HepG2 (cell line): ENCODE measurements at regions not wholly inside any gene's neighbourhood (a gene's known extent, or its start where the extent isn't known, plus 50 kb on each side); places are given as distances from the start of the nearest gene placed in this dataset.

ENCODE experiments used
- ATAC-seq: fragments of 200-7000 bp; cut with Tn5 transposase; 3 replicates; pipeline ENCODE4 v1.9.1; 2020; ENCODE audit warnings: mild to moderate bottlenecking, moderate library complexity
- BruUV-seq: library from RNA; stranded (reverse); fragments of 400-500 nt; replicated peaks from 2 replicates; lab custom pipeline; 2021; lab: Mats Ljungman, UMichigan
- CTCF ChIA-PET: fragments of 300-600 bp; formaldehyde crosslinking; extraction: SDS; loops from one replicate; lab custom pipeline; 2021; ENCODE audit warnings: low total read pairs, inconsistent platforms, low intra/inter-chr PET ratio; lab: Yijun Ruan, JAX
- POLR2A ChIA-PET: fragments of 350-600 bp; sonication (Branson Sonifier 250); formaldehyde crosslinking; loops from one replicate; lab custom pipeline; 2020; ENCODE audit warnings: antibody characterized with exemption, inconsistent platforms; lab: Yijun Ruan, JAX
- DNase-seq: peaks from one replicate; pipeline ENCODE4 v3.0.0-alpha.2; 2015; ENCODE audit warnings: low spot score
- FAIRE-seq: peaks from 3 replicates; lab custom pipeline; 2011; peaks lifted over from hg19 to GRCh38; lab: Jason Lieb, UNC
- H2AFZ ChIP-seq: one replicate; pipeline ENCODE4 v1.6.1; 2011; ENCODE audit warnings: low read length, inconsistent platforms
- H3K27ac ChIP-seq: fragments of 300-600 bp; 3 replicates; pipeline ENCODE4 v1.8.0; 2011; ENCODE audit warnings: mixed run types, mild to moderate bottlenecking, mixed read lengths, low read length, inconsistent platforms; ENCODE audit not compliant: insufficient read depth; ENCODE audit errors: extremely low read length
- H3K27me3 ChIP-seq, 2 experiments: fragments of 200-600 bp in 1 of 2; 2 replicates in 1 of 2; 3 replicates in 1 of 2; pipeline versions ENCODE4 v1.6.0 to v1.8.0; 2011; ENCODE audit warnings: low read length in 2 of 2, mild to moderate bottlenecking in 2 of 2, moderate library complexity in 2 of 2, inconsistent platforms in 1 of 2; ENCODE audit not compliant: insufficient read depth in 2 of 2, control insufficient read depth in 1 of 2
- H3K36me3 ChIP-seq, 2 experiments: fragments of 200-600 bp in 1 of 2; replicated peaks in 1 of 2; 2 replicates in 1 of 2; 3 replicates in 1 of 2; pipeline versions ENCODE4 v1.5.1 to v1.8.0; 2011; ENCODE audit warnings: low read length in 2 of 2, inconsistent platforms in 1 of 2; ENCODE audit not compliant: insufficient read depth in 2 of 2, control insufficient read depth in 1 of 2
- H3K4me1 ChIP-seq: 2 replicates; pipeline ENCODE4 v1.5.1; 2012; ENCODE audit warnings: low read length, inconsistent platforms; ENCODE audit not compliant: insufficient read depth
- H3K4me2 ChIP-seq: 2 replicates; pipeline ENCODE4 v1.6.0; 2011; ENCODE audit warnings: low read depth, low read length, inconsistent platforms
- H3K4me3 ChIP-seq, 3 experiments: fragments of 200-600 bp in 1 of 3; sonication (generic), shearing (Covaris generic) in 1 of 3; replicated peaks in 1 of 3; 2 replicates each; pipeline ENCODE4 v1.5.1; 2011 to 2016; ENCODE audit warnings: low read length in 3 of 3, inconsistent platforms in 2 of 3, low read depth in 2 of 3, mild to moderate bottlenecking in 2 of 3, control low read depth in 1 of 3, mixed read lengths in 1 of 3; ENCODE audit not compliant: insufficient read depth in 1 of 3
- H3K79me2 ChIP-seq: one replicate; pipeline ENCODE4 v1.6.1; 2011; ENCODE audit warnings: low read length, inconsistent platforms; ENCODE audit not compliant: insufficient read depth
- H3K9ac ChIP-seq: 2 replicates; pipeline ENCODE4 v1.6.0; 2011; ENCODE audit warnings: mild to moderate bottlenecking, low read depth, low read length, inconsistent platforms; ENCODE audit not compliant: insufficient read depth
- H3K9me3 ChIP-seq: 2 replicates; pipeline ENCODE4 v1.5.1; 2012; ENCODE audit warnings: mild to moderate bottlenecking, low read length
- H4K20me1 ChIP-seq: 2 replicates; pipeline ENCODE4 v1.6.0; 2011; ENCODE audit warnings: inconsistent platforms, mild to moderate bottlenecking, low read length, moderate library complexity; ENCODE audit not compliant: insufficient read depth
- ELF4 ChIP-seq: sonication (generic); formaldehyde crosslinking; IDR thresholded peaks from 2 replicates; pipeline ENCODE4 v1.5.0; 2020; ENCODE audit warnings: missing genetic modification reagents, mild to moderate bottlenecking, moderate library complexity, borderline replicate concordance
- FIP1L1 ChIP-seq: fragments of 200-400 bp; formaldehyde crosslinking; IDR thresholded peaks from 2 replicates; pipeline ENCODE4 v1.6.1; 2018; ENCODE audit warnings: low read depth, mild to moderate bottlenecking, low read length, moderate library complexity, borderline replicate concordance; ENCODE audit not compliant: insufficient read depth
- FOXK2 ChIP-seq: fragments of 450-650 bp; IDR thresholded peaks from 2 replicates; pipeline ENCODE4 v1.6.1; 2016
- PHF5A ChIP-seq: IDR thresholded peaks from one replicate; pipeline ENCODE4 v1.6.1; 2018; ENCODE audit warnings: low read depth, missing genetic modification reagents; ENCODE audit not compliant: unreplicated experiment
- RFXANK ChIP-seq: IDR thresholded peaks from 2 replicates; pipeline ENCODE4 v1.6.1; 2016
- RXRB ChIP-seq: IDR thresholded peaks from 2 replicates; pipeline ENCODE4 v1.6.1; 2016; ENCODE audit warnings: borderline replicate concordance, missing genetic modification reagents, missing compliant biosample characterization
- TARDBP ChIP-seq: sonication (generic); formaldehyde crosslinking; IDR thresholded peaks from 2 replicates; pipeline ENCODE4 v1.8.0; 2022; ENCODE audit warnings: mild to moderate bottlenecking, missing genetic modification reagents
- TBP ChIP-seq: sonication (generic); formaldehyde crosslinking; IDR thresholded peaks from 2 replicates; pipeline ENCODE4 v1.5.0; 2020; ENCODE audit warnings: missing genetic modification reagents
- TP53 ChIP-seq: sonication (generic); formaldehyde crosslinking; conservative IDR thresholded peaks from 2 replicates; pipeline ENCODE4 v1.4.0; 2020; ENCODE audit warnings: missing genetic modification reagents
- ZBTB1 ChIP-seq: sonication (generic); formaldehyde crosslinking; IDR thresholded peaks from 2 replicates; pipeline ENCODE4 v1.4.0; 2020; ENCODE audit warnings: missing genetic modification reagents, borderline replicate concordance
- ZBTB7B ChIP-seq: sonication (generic); formaldehyde crosslinking; IDR thresholded peaks from 2 replicates; pipeline ENCODE4 v1.4.0; 2020; ENCODE audit warnings: missing genetic modification reagents
- ZFP36L2 ChIP-seq: sonication (generic); formaldehyde crosslinking; IDR thresholded peaks from 2 replicates; pipeline ENCODE4 v1.4.0; 2020; ENCODE audit warnings: missing genetic modification reagents
- ZNF20 ChIP-seq: sonication (generic); formaldehyde crosslinking; IDR thresholded peaks from 2 replicates; pipeline ENCODE4 v1.4.0; 2020; ENCODE audit warnings: mild to moderate bottlenecking, moderate library complexity, missing genetic modification reagents
- ZNF256 ChIP-seq: sonication (generic); formaldehyde crosslinking; conservative IDR thresholded peaks from 2 replicates; pipeline ENCODE4 v1.4.0; 2020; ENCODE audit warnings: missing genetic modification reagents
- ZNF776 ChIP-seq: sonication (generic); formaldehyde crosslinking; IDR thresholded peaks from 2 replicates; pipeline ENCODE4 v1.4.0; 2020; ENCODE audit warnings: mild to moderate bottlenecking, missing genetic modification reagents
- ZNF83 ChIP-seq: sonication (generic); formaldehyde crosslinking; IDR thresholded peaks from 2 replicates; pipeline ENCODE4 v1.4.0; 2020; ENCODE audit warnings: missing genetic modification reagents, mild to moderate bottlenecking, borderline replicate concordance
- WGBS: methylation state at CpG from one replicate; pipeline ENCODE4 v1.1.6; 2017; ENCODE audit warnings: low lambda C conversion rate; 5-methylcytosine and 5-hydroxymethylcytosine counted together
- in situ Hi-C: cut with HindIII; loops from 2 replicates; pipeline ENCODE4 v1.10.0; 2017; ENCODE audit warnings: low pct_unique_long_range_greater_than_20kb; ENCODE audit not compliant: extremely low pct_ligation_motif_present
- intact Hi-C: fragments of 100-400 bp; cut with micrococcal nuclease; formaldehyde crosslinking; loops from one replicate; pipeline ENCODE4 v1.10.0; 2022; ENCODE audit not compliant: unreplicated experiment
- TF ChIP-seq, protein P1 (sequence below): sonication (generic); formaldehyde crosslinking; IDR thresholded peaks from 2 replicates; pipeline ENCODE4 v1.4.0; 2020; ENCODE audit warnings: missing genetic modification reagents
- TF ChIP-seq, protein P2 (sequence below): sonication (generic); formaldehyde crosslinking; IDR thresholded peaks from 2 replicates; pipeline ENCODE4 v1.8.1; 2023; ENCODE audit warnings: missing genetic modification reagents, mild to moderate bottlenecking, borderline replicate concordance

DNA sequence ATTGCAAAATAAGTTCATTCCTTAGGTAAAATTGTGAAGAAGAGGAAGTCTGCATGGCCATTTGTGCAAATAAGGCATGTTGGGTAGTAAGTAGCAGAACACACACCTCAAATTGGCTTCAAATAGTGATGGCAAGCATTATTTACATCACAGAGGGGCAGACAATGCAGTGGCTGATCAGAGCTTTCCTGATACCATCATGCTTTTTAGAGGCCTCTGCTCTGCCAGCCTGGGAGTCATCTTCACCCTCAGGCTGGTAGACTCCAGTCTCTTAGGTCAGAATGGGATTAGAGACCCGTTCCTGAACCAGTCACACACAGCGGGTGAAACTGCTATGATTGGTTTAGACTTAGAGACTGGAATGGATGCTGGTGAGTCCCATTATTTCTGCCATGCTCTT is 396.0 kb upstream of the MCTP2 start:
- H3K4me2 ChIP-seq: no peak overlapping the region
- no peak for TF ChIP-seq FIP1L1
- no peak for TF ChIP-seq ZBTB7B (CRISPR knock-in tag)
- no peak overlapping the region for H3K27ac ChIP-seq
- ChIA-PET CTCF (no interaction called here), POLR2A (no interaction called here)
- H2AFZ ChIP-seq: no peak overlapping the region
- no peaks in the 10 kb centered on the region; a peak in 1 of 5 replicates for H3K27me3 ChIP-seq
- H4K20me1 ChIP-seq: no peaks in the 10 kb centered on the region
- no peaks in the 10 kb centered on the region for H3K9me3 ChIP-seq
- H3K9ac ChIP-seq: no peak overlapping the region
- ATAC-seq (no peak), FAIRE-seq (no peak), DNase-seq (no peak)
- in situ Hi-C loops (no loop called here), intact Hi-C loops (no loop called here)
- no TSS peak for BruUV-seq
- no peaks in the 10 kb centered on the region for H3K4me1 ChIP-seq
- no peaks in the 10 kb centered on the region for H3K79me2 ChIP-seq
- no peaks in the 10 kb centered on the region for H3K36me3 ChIP-seq
- no peak overlapping the region for H3K4me3 ChIP-seq
- 50% methylated on average over 2 of the region's 2 CpGs for WGBS

DNA sequence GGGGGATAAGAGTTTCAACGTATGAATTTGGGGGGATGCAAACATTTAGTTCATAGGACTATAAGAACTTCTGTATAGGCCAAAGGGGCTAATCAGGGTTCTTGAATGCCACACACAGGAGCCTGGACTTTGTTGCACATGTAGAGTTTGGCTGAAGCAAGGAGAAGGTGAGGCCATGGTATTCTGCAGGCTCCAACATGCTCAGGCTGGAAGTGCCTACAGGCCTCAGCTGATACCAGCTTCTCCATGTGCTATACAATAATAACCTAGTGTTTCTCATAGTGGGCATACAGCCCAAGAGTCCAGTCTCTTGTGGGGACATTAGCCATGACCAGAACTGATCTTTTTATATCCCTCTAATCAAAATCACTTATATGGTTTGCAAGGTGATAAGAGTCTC is 399.7 kb upstream of the MCTP2 start:
- intact Hi-C loops (no loop called here), in situ Hi-C loops (no loop called here)
- BruUV-seq: no TSS peak
- ATAC-seq (no peak), FAIRE-seq (no peak), DNase-seq (no peak)
- H3K27me3 ChIP-seq: no peaks in the 10 kb centered on the region; a peak in 1 of 5 replicates
- H3K9me3 ChIP-seq: no peaks in the 10 kb centered on the region
- TF ChIP-seq TARDBP (CRISPR knock-in tag) (no peak), ZNF83 (CRISPR knock-in tag) (no peak), ZNF256 (no peak), ZBTB1 (CRISPR knock-in tag) (no peak), PHF5A (CRISPR knock-in tag) (no peak), RFXANK (CRISPR knock-in tag) (no peak), TBP (no peak), ZFP36L2 (CRISPR knock-in tag) (no peak), ZNF776 (no peak), ELF4 (CRISPR knock-in tag) (no peak), RXRB (CRISPR knock-in tag) (no peak), ZNF20 (CRISPR knock-in tag) (no peak), TP53 (no peak), FOXK2 (no peak)
- TF ChIP-seq, protein P1, sequence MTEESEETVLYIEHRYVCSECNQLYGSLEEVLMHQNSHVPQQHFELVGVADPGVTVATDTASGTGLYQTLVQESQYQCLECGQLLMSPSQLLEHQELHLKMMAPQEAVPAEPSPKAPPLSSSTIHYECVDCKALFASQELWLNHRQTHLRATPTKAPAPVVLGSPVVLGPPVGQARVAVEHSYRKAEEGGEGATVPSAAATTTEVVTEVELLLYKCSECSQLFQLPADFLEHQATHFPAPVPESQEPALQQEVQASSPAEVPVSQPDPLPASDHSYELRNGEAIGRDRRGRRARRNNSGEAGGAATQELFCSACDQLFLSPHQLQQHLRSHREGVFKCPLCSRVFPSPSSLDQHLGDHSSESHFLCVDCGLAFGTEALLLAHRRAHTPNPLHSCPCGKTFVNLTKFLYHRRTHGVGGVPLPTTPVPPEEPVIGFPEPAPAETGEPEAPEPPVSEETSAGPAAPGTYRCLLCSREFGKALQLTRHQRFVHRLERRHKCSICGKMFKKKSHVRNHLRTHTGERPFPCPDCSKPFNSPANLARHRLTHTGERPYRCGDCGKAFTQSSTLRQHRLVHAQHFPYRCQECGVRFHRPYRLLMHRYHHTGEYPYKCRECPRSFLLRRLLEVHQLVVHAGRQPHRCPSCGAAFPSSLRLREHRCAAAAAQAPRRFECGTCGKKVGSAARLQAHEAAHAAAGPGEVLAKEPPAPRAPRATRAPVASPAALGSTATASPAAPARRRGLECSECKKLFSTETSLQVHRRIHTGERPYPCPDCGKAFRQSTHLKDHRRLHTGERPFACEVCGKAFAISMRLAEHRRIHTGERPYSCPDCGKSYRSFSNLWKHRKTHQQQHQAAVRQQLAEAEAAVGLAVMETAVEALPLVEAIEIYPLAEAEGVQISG (CRISPR knock-in tag): no peak
- TF ChIP-seq, protein P2, sequence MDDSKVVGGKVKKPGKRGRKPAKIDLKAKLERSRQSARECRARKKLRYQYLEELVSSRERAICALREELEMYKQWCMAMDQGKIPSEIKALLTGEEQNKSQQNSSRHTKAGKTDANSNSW (CRISPR knock-in tag): no peak
- no peak overlapping the region for H3K4me2 ChIP-seq
- POLR2A ChIA-PET: no interaction called here
- H3K79me2 ChIP-seq: no peaks in the 10 kb centered on the region
- WGBS: 11% methylated on average over 1 of the region's 1 CpG
- CTCF ChIA-PET: no interaction called here
- no peaks in the 10 kb centered on the region for H4K20me1 ChIP-seq
- H3K9ac ChIP-seq: no peak overlapping the region
- no peaks in the 10 kb centered on the region for H3K4me1 ChIP-seq
- H3K36me3 ChIP-seq: no peaks in the 10 kb centered on the region
- no peak overlapping the region for H3K27ac ChIP-seq
- no peak overlapping the region for H3K4me3 ChIP-seq
- no peak overlapping the region for H2AFZ ChIP-seq
